T-cell (primary cell): ENCODE measurements at regions not wholly inside any gene's neighbourhood (a gene's known extent, or its start where the extent isn't known, plus 50 kb on each side); places are given as distances from the start of the nearest gene placed in this dataset.
"Not testable (repeated sequence)": the region's sequence is repeated elsewhere in the genome, so short reads cannot be mapped to it uniquely, and the experiment has no call there.

Experiments
- ATAC-seq, 4 experiments: fragments of 200-7000 bp in 3 of 4; fragments of 150-1000 bp in 1 of 4; cut with Tn5 transposase; replicated peaks in 1 of 4; 1 replicate in 3 of 4; 2 replicates in 1 of 4; pipeline ENCODE4 v1.10.0; 2021; ENCODE audit warnings: moderate library complexity in 3 of 4, mild to moderate bottlenecking in 2 of 4, moderate number of reproducible peaks in 1 of 4
- CTCF ChIA-PET, 2 donors: fragments of 300-600 bp; sonication (Branson Sonifier 250); formaldehyde crosslinking; loops; one replicate each; lab custom pipeline; 2022; ENCODE audit warnings: antibody characterized with exemption in 2 of 2; lab: Charles Lee
- POLR2A ChIA-PET, 2 donors: fragments of 300-600 bp; sonication (Branson Sonifier 250); formaldehyde crosslinking; loops; one replicate each; lab custom pipeline; 2022; ENCODE audit warnings: antibody characterized with exemption in 2 of 2; lab: Charles Lee
- DNase-seq, 35 experiments: peaks; one replicate each; pipeline versions ENCODE4 v3.0.0 to v3.0.0-alpha.2; 2013 to 2023
- H3K27ac ChIP-seq: one replicate; pipeline ENCODE4 v1.5.1; 2013; ENCODE audit warnings: low read length
- H3K27me3 ChIP-seq, 2 experiments: replicated peaks in 1 of 2; 1 replicate in 1 of 2; 2 replicates in 1 of 2; pipeline versions ENCODE4 v1.6.1 to v1.7.0; 2013; ENCODE audit warnings: low read length in 1 of 2, mixed read lengths in 1 of 2; ENCODE audit not compliant: control insufficient read depth in 2 of 2, insufficient read depth in 2 of 2; ENCODE audit errors: extremely low read depth in 1 of 2
- H3K36me3 ChIP-seq, 2 donors: 1 replicate in 1 of 2; 2 replicates in 1 of 2; pipeline versions ENCODE4 v1.6.1 to v1.7.0; 2013; ENCODE audit warnings: low read length in 1 of 2; ENCODE audit not compliant: control insufficient read depth in 2 of 2, insufficient read depth in 1 of 2; ENCODE audit errors: extremely low read depth in 1 of 2
- H3K4me1 ChIP-seq, 2 experiments: 1 replicate in 1 of 2; 2 replicates in 1 of 2; pipeline versions ENCODE4 v1.6.1 to v1.7.0; 2013; ENCODE audit warnings: low read length in 2 of 2, mixed read lengths in 1 of 2; ENCODE audit not compliant: insufficient read depth in 2 of 2, control insufficient read depth in 1 of 2; ENCODE audit errors: extremely low read depth in 1 of 2
- H3K4me3 ChIP-seq, 2 donors: 1 replicate in 1 of 2; 2 replicates in 1 of 2; pipeline versions ENCODE4 v1.5.1 to v1.7.0; 2013; ENCODE audit warnings: mild to moderate bottlenecking in 2 of 2, low read length in 1 of 2, moderate library complexity in 1 of 2; ENCODE audit not compliant: control insufficient read depth in 1 of 2; ENCODE audit errors: extremely low read depth in 1 of 2
- H3K9me3 ChIP-seq: 2 replicates; pipeline ENCODE4 v1.7.0; 2013
- H3K27ac Mint-ChIP-seq, 2 donors: one replicate each; pipeline ENCODE4 v1.8.0; 2020 to 2021; ENCODE audit warnings: mild to moderate bottlenecking in 2 of 2, mixed read lengths in 2 of 2
- H3K27me3 Mint-ChIP-seq, 2 donors: one replicate each; pipeline ENCODE4 v1.8.0; 2021 to 2022; ENCODE audit warnings: mixed read lengths in 2 of 2
- H3K36me3 Mint-ChIP-seq: one replicate; pipeline ENCODE4 v1.8.0; 2021; ENCODE audit warnings: mixed read lengths
- H3K4me1 Mint-ChIP-seq, 3 donors: one replicate each; pipeline ENCODE4 v1.8.0; 2020 to 2022; ENCODE audit warnings: mixed read lengths in 3 of 3, mild to moderate bottlenecking in 1 of 3
- H3K4me3 Mint-ChIP-seq, 3 donors: one replicate each; pipeline ENCODE4 v1.8.0; 2020 to 2022; ENCODE audit warnings: mild to moderate bottlenecking in 3 of 3, mixed read lengths in 3 of 3, moderate library complexity in 3 of 3
- H3K9me3 Mint-ChIP-seq, 3 donors: one replicate each; pipeline ENCODE4 v1.8.0; 2020 to 2022; ENCODE audit warnings: mixed read lengths in 3 of 3
- WGBS: methylation state at CpG from one replicate; pipeline ENCODE4 v1.1.5; 2013; ENCODE audit warnings: missing lambda C conversion rate; ENCODE audit not compliant: insufficient coverage; 5-methylcytosine and 5-hydroxymethylcytosine counted together

- no peak overlapping the region for H3K4me3 ChIP-seq
- no peaks in the 10 kb centered on the region for H3K27me3 ChIP-seq
- DNase-seq (no peak), ATAC-seq (no peak)
- no peak overlapping the region for H3K27ac ChIP-seq
- POLR2A ChIA-PET, result no interaction called here
- Mint-ChIP-seq H3K4me1 (no peaks in the 10 kb centered on the region), H3K27me3 (no peaks in the 10 kb centered on the region), H3K36me3 (no peaks in the 10 kb centered on the region), H3K27ac (no peak overlapping the region), H3K4me3 (no peak overlapping the region), H3K9me3 (no peaks in the 10 kb centered on the region)
- H3K36me3 ChIP-seq, result no peaks in the 10 kb centered on the region
- CTCF ChIA-PET, result no interaction called here
- H3K9me3 ChIP-seq, result no peaks in the 10 kb centered on the region
- no peaks in the 10 kb centered on the region for H3K4me1 ChIP-seq
These were observed 694.4 kb downstream of the LTN1 start for GRCh38 chr21:28298251-28298672.

GRCh38 chr21:28294051-28294450 lies 698.6 kb downstream of the LTN1 start:
- Histone ChIP-seq H3K4me3 (no peak overlapping the region), H3K4me1 (no peaks in the 10 kb centered on the region), H3K27ac (no peak overlapping the region), H3K36me3 (no peaks in the 10 kb centered on the region), H3K9me3 (no peaks in the 10 kb centered on the region), H3K27me3 (peaks cover 0 to 2% of the 10 kb centered on the region in 2 experiments)
- H3K27ac Mint-ChIP-seq, result no peak overlapping the region
- peaks cover 5 to 10% (median 6%) of the 10 kb centered on the region in 3 donors for H3K9me3 Mint-ChIP-seq
- H3K4me1 Mint-ChIP-seq, result no peaks in the 10 kb centered on the region
- POLR2A ChIA-PET, result no interaction called here
- no CpG with 5 or more reads among the region's 1 CpG for WGBS
- no peaks in the 10 kb centered on the region for H3K36me3 Mint-ChIP-seq
- DNase-seq (no peak), ATAC-seq (no peak)
- CTCF ChIA-PET, result no interaction called here
- peaks cover 0 to 2% of the 10 kb centered on the region in 2 donors for H3K27me3 Mint-ChIP-seq
- no peak overlapping the region for H3K4me3 Mint-ChIP-seq

- Histone ChIP-seq H3K4me1 (no peaks in the 10 kb centered on the region), H3K27ac (no peak overlapping the region), H3K36me3 (no peaks in the 10 kb centered on the region), H3K4me3 (no peak overlapping the region), H3K27me3 (no peaks in the 10 kb centered on the region), H3K9me3 (no peaks in the 10 kb centered on the region)
- no peak overlapping the region for H3K4me3 Mint-ChIP-seq
- H3K9me3 Mint-ChIP-seq, result peaks cover 2 to 9% (median 7%) of the 10 kb centered on the region in 3 donors
- H3K27me3 Mint-ChIP-seq, result no peaks in the 10 kb centered on the region
- no peak for ATAC-seq
- ChIA-PET POLR2A (no interaction called here), CTCF (no interaction called here)
- WGBS, result no CpG with 5 or more reads among the region's 4 CpGs
- H3K27ac Mint-ChIP-seq, result no peak overlapping the region
- no peaks in the 10 kb centered on the region for H3K36me3 Mint-ChIP-seq
- no peaks in the 10 kb centered on the region for H3K4me1 Mint-ChIP-seq
- no peak for DNase-seq
These were observed 708.8 kb downstream of the LTN1 start for GRCh38 chr21:28283641-28284490.

GRCh38 chr21:28282833-28283232 lies 709.8 kb downstream of the LTN1 start:
- Histone ChIP-seq H3K9me3 (no peaks in the 10 kb centered on the region), H3K4me1 (no peaks in the 10 kb centered on the region), H3K4me3 (no peak overlapping the region), H3K36me3 (no peaks in the 10 kb centered on the region), H3K27me3 (no peaks in the 10 kb centered on the region), H3K27ac (no peak overlapping the region)
- ChIA-PET POLR2A (no interaction called here), CTCF (no interaction called here)
- 100% methylated on average over 2 of the region's 5 CpGs for WGBS
- Mint-ChIP-seq H3K4me3 (no peak overlapping the region), H3K9me3 (peaks cover 2 to 8% (median 7%) of the 10 kb centered on the region in 3 donors), H3K27me3 (no peaks in the 10 kb centered on the region), H3K27ac (no peak overlapping the region), H3K4me1 (no peaks in the 10 kb centered on the region), H3K36me3 (no peaks in the 10 kb centered on the region)
- DNase-seq (no peak), ATAC-seq (no peak)

- H3K4me3 ChIP-seq, H3K4me1 ChIP-seq, H3K27ac ChIP-seq, ATAC-seq, H3K27ac Mint-ChIP-seq, H3K36me3 ChIP-seq, H3K4me3 Mint-ChIP-seq, H3K36me3 Mint-ChIP-seq, H3K27me3 Mint-ChIP-seq, POLR2A ChIA-PET, H3K27me3 ChIP-seq, H3K4me1 Mint-ChIP-seq, CTCF ChIA-PET, DNase-seq, H3K9me3 ChIP-seq, H3K9me3 Mint-ChIP-seq: not testable (repeated sequence)
- no CpG with 5 or more reads among the region's 3 CpGs for WGBS
These were observed 711.3 kb downstream of the LTN1 start for GRCh38 chr21:28281357-28281756.

GRCh38 chr21:28280611-28281010 lies 712.1 kb downstream of the LTN1 start:
- H3K36me3 Mint-ChIP-seq, result no peaks in the 10 kb centered on the region

More at GRCh38 chr21:28280611-28281010, 712.1 kb downstream of the LTN1 start:
- no peaks in the 10 kb centered on the region for H3K9me3 ChIP-seq
- no peaks in the 10 kb centered on the region for H3K4me1 ChIP-seq
- Mint-ChIP-seq H3K9me3 (peaks cover 2 to 8% (median 3%) of the 10 kb centered on the region in 3 donors), H3K27ac (no peak overlapping the region), H3K4me3 (no peak overlapping the region), H3K27me3 (no peaks in the 10 kb centered on the region), H3K4me1 (no peaks in the 10 kb centered on the region)
- DNase-seq (no peak), ATAC-seq (no peak)
- no peaks in the 10 kb centered on the region for H3K36me3 ChIP-seq
- no peaks in the 10 kb centered on the region for H3K27me3 ChIP-seq
- no peak overlapping the region for H3K4me3 ChIP-seq
- ChIA-PET CTCF (no interaction called here), POLR2A (interaction anchor here in 1 of 2 donors (0.5 kb wide), 1 partner anchor 583 kb away, joined by 3 read pairs; no protein-coding TSS in a partner anchor)
- H3K27ac ChIP-seq, result no peak overlapping the region
